Kidney (tissue), 13 donors: ENCODE measurements at regions not wholly inside any gene's neighbourhood (a gene's known extent, or its start where the extent isn't known, plus 50 kb on each side); places are given as distances from the start of the nearest gene placed in this dataset.

Source experiments
- DNase-seq, 5 donors: peaks; one replicate each; pipeline ENCODE4 v3.0.0-alpha.2; 2013 to 2020
- FAIRE-seq: peaks from 2 replicates; lab custom pipeline; 2012; peaks lifted over from hg19 to GRCh38; lab: Jason Lieb, UNC
- H3K27ac ChIP-seq, 2 donors: one replicate each; pipeline ENCODE4 v1.7.0; 2013; ENCODE audit warnings: low read depth in 2 of 2, low read length in 2 of 2, inconsistent platforms in 1 of 2
- H3K27me3 ChIP-seq: one replicate; pipeline ENCODE4 v1.7.1; 2013; ENCODE audit warnings: low read length, inconsistent platforms; ENCODE audit not compliant: control insufficient read depth, insufficient read depth
- H3K36me3 ChIP-seq, 3 donors: one replicate each; pipeline versions ENCODE4 v1.7.0 to v1.7.1; 2013; ENCODE audit warnings: low read length in 3 of 3, control low read depth in 1 of 3, inconsistent platforms in 1 of 3; ENCODE audit not compliant: insufficient read depth in 3 of 3, control insufficient read depth in 2 of 3
- H3K4me1 ChIP-seq, 3 donors: one replicate each; pipeline versions ENCODE4 v1.7.0 to v1.7.1; 2013; ENCODE audit warnings: low read length in 3 of 3, inconsistent platforms in 1 of 3, low read depth in 1 of 3; ENCODE audit not compliant: control insufficient read depth in 2 of 3, insufficient read depth in 2 of 3
- H3K4me3 ChIP-seq, 3 donors: one replicate each; pipeline versions ENCODE4 v1.7.0 to v1.8.1; 2013; ENCODE audit warnings: low read length in 3 of 3, control low read depth in 1 of 3, inconsistent platforms in 1 of 3
- H3K9ac ChIP-seq, 3 donors: one replicate each; pipeline versions ENCODE4 v1.7.0 to v1.7.1; 2013; ENCODE audit warnings: low read length in 3 of 3, control low read depth in 1 of 3, inconsistent platforms in 1 of 3
- H3K9me3 ChIP-seq, 3 donors: one replicate each; pipeline versions ENCODE4 v1.7.0 to v1.7.1; 2013; ENCODE audit warnings: low read length in 3 of 3, control low read depth in 1 of 3, inconsistent platforms in 1 of 3; ENCODE audit not compliant: control insufficient read depth in 2 of 3, insufficient read depth in 1 of 3
- intact Hi-C: fragments of 100-400 bp; cut with DNase I; formaldehyde crosslinking; loops from one replicate; pipeline ENCODE4 v1.11.1; 2022
- TF ChIP-seq, protein P1 (sequence below): IDR thresholded peaks from 3 replicates; pipeline ENCODE4 v1.5.1; 2012; ENCODE audit warnings: mild to moderate bottlenecking, moderate library complexity, borderline replicate concordance; ENCODE audit not compliant: insufficient read depth; ENCODE audit errors: extremely low read depth
- donor health status: control.
- donor health status: control.
- donor health status: control.
- donor health status: control.
- donor health status: control.
- donor health status: DM: yes; HTN: yes; CAD: no.
- donor health status: Normal renal cell carcinoma (clear cell type).

- Histone ChIP-seq H3K4me3 (no peak overlapping the region), H3K4me1 (no peaks in the 10 kb centered on the region), H3K27me3 (no peaks in the 10 kb centered on the region), H3K9ac (no peak overlapping the region), H3K27ac (no peak overlapping the region), H3K9me3 (no peaks in the 10 kb centered on the region), H3K36me3 (no peaks in the 10 kb centered on the region)
- intact Hi-C loops: no loop called here
- DNase-seq (no peak), FAIRE-seq (no peak)
- TF ChIP-seq, protein P1, sequence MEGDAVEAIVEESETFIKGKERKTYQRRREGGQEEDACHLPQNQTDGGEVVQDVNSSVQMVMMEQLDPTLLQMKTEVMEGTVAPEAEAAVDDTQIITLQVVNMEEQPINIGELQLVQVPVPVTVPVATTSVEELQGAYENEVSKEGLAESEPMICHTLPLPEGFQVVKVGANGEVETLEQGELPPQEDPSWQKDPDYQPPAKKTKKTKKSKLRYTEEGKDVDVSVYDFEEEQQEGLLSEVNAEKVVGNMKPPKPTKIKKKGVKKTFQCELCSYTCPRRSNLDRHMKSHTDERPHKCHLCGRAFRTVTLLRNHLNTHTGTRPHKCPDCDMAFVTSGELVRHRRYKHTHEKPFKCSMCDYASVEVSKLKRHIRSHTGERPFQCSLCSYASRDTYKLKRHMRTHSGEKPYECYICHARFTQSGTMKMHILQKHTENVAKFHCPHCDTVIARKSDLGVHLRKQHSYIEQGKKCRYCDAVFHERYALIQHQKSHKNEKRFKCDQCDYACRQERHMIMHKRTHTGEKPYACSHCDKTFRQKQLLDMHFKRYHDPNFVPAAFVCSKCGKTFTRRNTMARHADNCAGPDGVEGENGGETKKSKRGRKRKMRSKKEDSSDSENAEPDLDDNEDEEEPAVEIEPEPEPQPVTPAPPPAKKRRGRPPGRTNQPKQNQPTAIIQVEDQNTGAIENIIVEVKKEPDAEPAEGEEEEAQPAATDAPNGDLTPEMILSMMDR: no peak
These were observed 265.1 kb downstream of the TJP1 start for GRCh38 chr15:29557171-29557570.

GRCh38 chr15:29556380-29556779, 265.9 kb downstream of the TJP1 start:
- intact Hi-C loops: no loop called here
- H3K27me3 ChIP-seq: no peaks in the 10 kb centered on the region
- no peaks in the 10 kb centered on the region for H3K4me1 ChIP-seq
- H3K4me3 ChIP-seq: no peak overlapping the region
- FAIRE-seq (no peak), DNase-seq (no peak)
- TF ChIP-seq, protein P1: no peak
- no peaks in the 10 kb centered on the region for H3K9me3 ChIP-seq
- H3K36me3 ChIP-seq: no peaks in the 10 kb centered on the region
- no peak overlapping the region for H3K27ac ChIP-seq
- no peak overlapping the region for H3K9ac ChIP-seq

DNA sequence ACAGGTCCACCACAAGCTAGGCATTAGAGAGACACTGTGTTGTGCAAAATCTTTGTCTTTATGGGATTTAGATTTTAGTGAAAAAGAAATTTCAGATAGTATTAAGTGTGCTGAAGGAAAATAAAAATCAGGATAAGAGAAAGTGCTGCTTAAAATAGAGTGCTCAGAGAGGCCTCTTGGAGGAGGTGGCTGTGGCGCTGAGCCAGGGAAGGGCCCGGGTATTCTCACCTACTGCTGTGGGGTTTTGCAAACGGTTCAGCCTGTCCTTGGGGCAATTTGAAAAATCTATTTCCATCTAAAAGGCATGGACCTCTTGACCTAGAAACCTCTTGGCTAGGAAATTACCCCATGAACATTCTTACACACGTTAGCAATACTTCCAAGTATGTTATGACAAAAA, 267.7 kb downstream of the TJP1 start:
- no peak for FAIRE-seq
- Histone ChIP-seq H3K27ac (no peak overlapping the region), H3K36me3 (no peaks in the 10 kb centered on the region), H3K9me3 (no peaks in the 10 kb centered on the region), H3K4me3 (no peak overlapping the region), H3K4me1 (no peaks in the 10 kb centered on the region), H3K27me3 (no peaks in the 10 kb centered on the region), H3K9ac (no peak overlapping the region)
- intact Hi-C loops: no loop called here
- DNase-seq: no peak
- TF ChIP-seq, protein P1: no peak

DNA sequence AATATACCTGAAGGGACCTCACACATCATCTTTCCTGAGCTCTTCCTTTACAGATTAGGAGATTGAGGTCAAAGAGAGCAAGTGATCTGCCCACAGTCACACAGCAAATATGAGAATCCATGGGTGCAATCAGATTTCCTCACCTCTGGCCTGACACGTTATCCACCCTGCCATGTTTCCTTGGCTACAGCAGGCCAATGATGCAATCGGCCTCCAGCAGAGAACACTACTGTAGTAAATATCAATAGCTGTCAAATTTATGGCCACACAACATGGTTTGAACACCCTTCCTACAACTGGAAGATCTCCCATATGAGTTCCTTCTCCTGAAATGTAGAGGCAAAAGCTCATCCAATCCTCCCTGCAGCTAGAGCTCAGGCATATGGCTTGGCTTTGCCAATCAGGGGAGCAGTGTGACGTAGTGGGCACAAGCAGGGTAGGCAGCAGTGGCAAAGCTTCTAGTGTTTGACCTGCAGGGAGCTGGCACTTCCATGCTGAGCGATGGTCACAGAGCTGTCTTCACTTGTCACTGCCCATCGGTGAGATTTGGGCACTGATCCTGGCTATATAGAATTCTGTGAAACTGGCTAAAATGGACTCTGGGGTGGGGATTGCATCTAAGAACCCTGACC, 271.3 kb downstream of the TJP1 start:
- intact Hi-C loops: no loop called here
- FAIRE-seq: no peak
- Histone ChIP-seq H3K9me3 (no peaks in the 10 kb centered on the region), H3K4me1 (no peaks in the 10 kb centered on the region), H3K27me3 (no peaks in the 10 kb centered on the region), H3K27ac (no peak overlapping the region), H3K9ac (no peak overlapping the region), H3K36me3 (no peaks in the 10 kb centered on the region), H3K4me3 (no peak overlapping the region)
- TF ChIP-seq, protein P1: no peak
- DNase-seq: no peak
